Activated naive CD4-positive, alpha-beta T cell treated with anti-CD3 and anti-CD28 coated beads, Interleukin-2, amount 10 ng/mL, durations not matched to agents 7 days and 5 days (primary cell): ENCODE measurements at regions not wholly inside any gene's neighbourhood (a gene's known extent, or its start where the extent isn't known, plus 50 kb on each side); places are given as distances from the start of the nearest gene placed in this dataset.
"Not testable (repeated sequence)": the region's sequence is repeated elsewhere in the genome, so short reads cannot be mapped to it uniquely, and the experiment has no call there.

Experiments used
- CTCF ChIA-PET: fragments of 350-600 bp; sonication (Branson Sonifier 250); formaldehyde crosslinking; loops from one replicate; lab custom pipeline; 2021; ENCODE audit warnings: antibody characterized with exemption; lab: Charles Lee
- DNase-seq: peaks from one replicate; pipeline ENCODE4 v3.0.0-alpha.2; 2020
- H3K27ac Mint-ChIP-seq: one replicate; pipeline ENCODE4 v1.8.0; 2021; ENCODE audit warnings: mild to moderate bottlenecking, moderate library complexity, mixed read lengths
- H3K27me3 Mint-ChIP-seq: one replicate; pipeline ENCODE4 v1.8.0; 2021; ENCODE audit warnings: mild to moderate bottlenecking, mixed read lengths
- H3K36me3 Mint-ChIP-seq: one replicate; pipeline ENCODE4 v1.8.0; 2021; ENCODE audit warnings: mixed read lengths
- H3K4me1 Mint-ChIP-seq: one replicate; pipeline ENCODE4 v1.8.0; 2021; ENCODE audit warnings: mixed read lengths
- H3K4me3 Mint-ChIP-seq: one replicate; pipeline ENCODE4 v1.8.0; 2021; ENCODE audit warnings: mild to moderate bottlenecking, moderate library complexity, mixed read lengths
- H3K9me3 Mint-ChIP-seq: one replicate; pipeline ENCODE4 v1.8.0; 2021; ENCODE audit warnings: mixed read lengths

DNA sequence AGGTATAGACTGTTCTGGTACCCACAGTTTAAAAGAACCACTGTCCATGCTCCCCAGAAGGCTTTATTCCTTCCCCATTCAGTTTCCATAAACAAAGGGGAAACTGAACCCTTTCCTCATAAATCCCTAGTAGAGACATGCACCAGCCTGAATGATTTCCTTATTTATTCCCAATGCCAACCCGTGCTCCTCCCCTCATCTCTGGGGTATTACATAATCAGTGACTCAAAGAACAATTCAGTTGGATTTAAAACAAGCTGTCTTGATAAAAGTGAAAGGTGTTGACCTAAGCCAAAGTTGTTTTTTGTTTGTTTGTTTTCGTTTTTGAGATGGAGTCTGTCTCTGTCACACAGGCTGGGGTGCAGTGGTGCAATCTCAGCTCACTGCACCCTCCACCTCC, 418.5 kb upstream of the CNTNAP5 start:
- H3K27me3 Mint-ChIP-seq: no peaks in the 10 kb centered on the region

DNA sequence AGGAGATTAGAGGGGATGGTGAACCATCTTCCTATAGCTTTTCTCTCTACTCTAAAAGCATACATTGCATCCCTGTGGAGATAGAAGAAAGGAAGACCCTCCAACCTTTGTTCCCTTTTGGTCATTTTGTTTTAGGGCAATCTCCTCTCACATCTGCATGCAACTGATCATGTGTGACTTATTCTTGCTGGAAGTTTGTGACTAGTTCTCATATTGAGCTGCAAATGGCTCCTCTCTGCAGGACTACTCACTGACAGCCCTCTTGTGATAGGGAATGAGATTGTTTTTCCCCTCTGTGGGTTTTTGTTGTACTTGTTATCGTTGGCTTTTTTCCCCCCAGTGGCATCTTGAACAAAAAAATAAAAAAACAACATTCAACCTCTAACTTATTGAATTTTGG, 416.0 kb upstream of the CNTNAP5 start:
- Mint-ChIP-seq H3K9me3 (peaks cover 26% of the 10 kb centered on the region), H3K4me3 (no peak overlapping the region)

More for the DNA sequence above, 418.5 kb upstream of the CNTNAP5 start:
- H3K36me3 Mint-ChIP-seq: no peaks in the 10 kb centered on the region
- CTCF ChIA-PET: no interaction called here
- no peak for DNase-seq
- no peaks in the 10 kb centered on the region for H3K4me1 Mint-ChIP-seq
- no peak overlapping the region for H3K27ac Mint-ChIP-seq
- H3K9me3 Mint-ChIP-seq: peaks cover 25% of the 10 kb centered on the region
- no peak overlapping the region for H3K4me3 Mint-ChIP-seq

DNA sequence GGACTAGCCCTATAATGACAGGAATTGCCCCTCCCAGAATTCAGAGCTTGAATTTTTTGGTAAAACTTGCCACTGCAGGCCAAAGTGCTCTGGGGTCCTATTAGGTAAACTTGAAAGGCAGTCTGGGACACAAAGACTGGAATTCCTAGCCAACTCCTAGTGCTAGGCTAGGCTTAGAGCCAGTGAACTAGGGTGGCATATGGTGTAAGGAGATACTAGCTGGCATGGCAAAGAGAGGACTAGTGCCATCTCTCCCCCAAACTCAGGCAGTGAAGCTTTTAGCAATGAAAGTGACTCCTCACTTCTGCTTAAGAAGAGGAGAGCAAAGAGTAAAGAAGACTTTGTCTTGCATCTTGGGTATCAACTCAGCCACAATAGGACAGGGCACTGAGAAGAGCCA, 410.5 kb upstream of the CNTNAP5 start:
- Mint-ChIP-seq H3K27ac (no peak overlapping the region), H3K9me3 (peaks cover 22% of the 10 kb centered on the region), H3K27me3 (no peaks in the 10 kb centered on the region), H3K4me1 (no peaks in the 10 kb centered on the region), H3K4me3 (no peak overlapping the region), H3K36me3 (no peaks in the 10 kb centered on the region)
- CTCF ChIA-PET: no interaction called here
- no peak for DNase-seq

More for the DNA sequence above, 416.0 kb upstream of the CNTNAP5 start:
- no peaks in the 10 kb centered on the region for H3K36me3 Mint-ChIP-seq
- H3K27ac Mint-ChIP-seq: no peak overlapping the region
- H3K27me3 Mint-ChIP-seq: no peaks in the 10 kb centered on the region
- H3K4me1 Mint-ChIP-seq: no peaks in the 10 kb centered on the region
- no peak for DNase-seq
- CTCF ChIA-PET: no interaction called here

DNA sequence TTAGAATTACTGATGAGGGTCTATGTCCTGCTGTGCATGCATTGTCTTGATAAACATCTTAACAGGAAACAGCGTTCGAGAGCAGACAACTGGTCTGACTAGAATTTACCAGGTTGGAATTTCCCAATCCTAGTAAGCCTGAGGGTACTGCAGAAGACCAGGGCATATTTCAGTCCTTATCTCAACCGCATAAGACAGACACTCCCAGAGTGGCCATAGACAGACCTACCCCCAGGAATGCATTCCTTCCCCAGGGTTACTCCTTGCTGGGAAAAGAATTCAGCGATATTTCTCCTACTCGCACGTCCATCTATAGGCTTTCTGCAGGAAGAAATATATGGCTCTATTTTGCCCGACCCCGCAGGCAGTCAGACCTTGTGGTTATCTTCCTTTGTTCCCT, 406.4 kb upstream of the CNTNAP5 start:
- H3K36me3 Mint-ChIP-seq, H3K4me1 Mint-ChIP-seq, H3K4me3 Mint-ChIP-seq, H3K27me3 Mint-ChIP-seq, CTCF ChIA-PET, H3K27ac Mint-ChIP-seq, DNase-seq: not testable (repeated sequence)
- peaks cover 16% of the 10 kb centered on the region for H3K9me3 Mint-ChIP-seq

DNA sequence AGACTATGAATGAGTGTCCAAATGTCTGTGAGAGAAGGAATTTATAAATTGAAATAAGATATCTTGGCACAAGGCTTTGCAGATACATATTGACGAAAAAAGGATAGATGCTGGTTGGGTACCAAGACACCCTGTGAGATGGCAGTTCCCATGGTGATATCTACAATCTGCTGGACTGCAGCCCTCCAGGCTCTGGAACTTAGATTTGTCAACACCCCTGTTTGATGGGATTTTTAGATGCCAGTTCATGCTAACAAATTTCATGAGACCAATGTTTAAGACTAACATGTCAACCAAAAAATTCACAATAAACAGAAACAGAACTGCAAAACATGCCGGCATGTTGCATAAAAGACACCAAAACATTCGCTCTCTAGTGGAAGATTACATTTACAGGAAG, 400.3 kb upstream of the CNTNAP5 start:
- Mint-ChIP-seq H3K27ac (no peak overlapping the region), H3K4me1 (no peaks in the 10 kb centered on the region), H3K4me3 (no peak overlapping the region), H3K9me3 (peaks cover 20% of the 10 kb centered on the region), H3K27me3 (no peaks in the 10 kb centered on the region), H3K36me3 (no peaks in the 10 kb centered on the region)
- CTCF ChIA-PET: no interaction called here
- DNase-seq: no peak

DNA sequence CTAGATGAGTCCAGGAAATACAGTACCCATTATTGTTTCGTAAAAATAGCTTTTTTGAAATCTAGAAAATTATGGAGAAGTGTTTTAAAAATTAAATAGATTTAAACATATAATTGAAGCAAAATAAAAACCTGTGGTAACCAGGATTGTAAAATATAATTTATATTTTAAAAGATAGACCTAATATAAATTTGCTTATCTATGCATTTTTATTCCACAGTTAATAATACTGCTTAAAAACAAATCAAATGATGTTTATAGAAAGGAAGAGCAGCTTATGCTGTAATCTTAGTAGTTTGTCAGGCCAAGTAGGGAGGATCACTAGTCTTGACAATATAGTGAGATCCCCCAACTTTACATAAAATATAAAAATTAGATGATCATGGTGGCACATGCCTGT, 388.9 kb upstream of the CNTNAP5 start:
- Mint-ChIP-seq H3K9me3 (peaks cover 6% of the 10 kb centered on the region), H3K4me1 (no peaks in the 10 kb centered on the region), H3K27ac (no peak overlapping the region), H3K27me3 (no peaks in the 10 kb centered on the region), H3K36me3 (no peaks in the 10 kb centered on the region), H3K4me3 (no peak overlapping the region)
- DNase-seq: no peak
- CTCF ChIA-PET: no interaction called here

DNA sequence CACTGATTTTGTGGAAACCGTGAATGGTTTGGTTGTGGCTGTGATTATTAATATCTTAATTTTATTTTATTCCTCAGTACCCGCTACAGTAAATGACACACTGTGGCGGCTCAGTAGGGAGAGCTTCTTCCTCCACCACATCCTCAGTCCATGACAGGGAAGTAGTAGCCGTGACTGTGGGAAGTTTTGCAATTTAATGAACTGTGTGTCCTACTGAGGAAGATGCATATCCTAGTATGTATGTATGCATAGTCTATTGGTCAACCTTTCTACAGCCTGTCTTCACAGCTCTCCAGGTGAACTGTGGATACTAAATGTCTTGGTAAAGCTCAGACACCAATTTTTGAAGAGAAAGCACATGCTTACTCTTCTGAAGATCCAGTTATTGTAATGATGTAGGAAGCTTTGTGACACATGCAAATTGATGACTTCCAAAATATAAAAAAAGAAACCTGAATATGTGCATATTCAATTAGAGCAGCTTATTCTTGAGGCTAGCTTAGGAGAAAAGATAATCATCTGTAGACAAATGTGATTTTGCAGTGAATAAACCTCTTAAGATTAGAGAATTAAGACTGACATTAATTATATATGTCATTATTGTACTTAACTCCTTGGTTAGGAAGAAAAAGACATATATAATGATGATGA, 384.3 kb upstream of the CNTNAP5 start:
- Mint-ChIP-seq H3K36me3 (no peaks in the 10 kb centered on the region), H3K27me3 (no peaks in the 10 kb centered on the region), H3K4me3 (no peak overlapping the region), H3K27ac (no peak overlapping the region), H3K4me1 (no peaks in the 10 kb centered on the region), H3K9me3 (peaks cover 6% of the 10 kb centered on the region)
- CTCF ChIA-PET: no interaction called here
- DNase-seq: no peak

DNA sequence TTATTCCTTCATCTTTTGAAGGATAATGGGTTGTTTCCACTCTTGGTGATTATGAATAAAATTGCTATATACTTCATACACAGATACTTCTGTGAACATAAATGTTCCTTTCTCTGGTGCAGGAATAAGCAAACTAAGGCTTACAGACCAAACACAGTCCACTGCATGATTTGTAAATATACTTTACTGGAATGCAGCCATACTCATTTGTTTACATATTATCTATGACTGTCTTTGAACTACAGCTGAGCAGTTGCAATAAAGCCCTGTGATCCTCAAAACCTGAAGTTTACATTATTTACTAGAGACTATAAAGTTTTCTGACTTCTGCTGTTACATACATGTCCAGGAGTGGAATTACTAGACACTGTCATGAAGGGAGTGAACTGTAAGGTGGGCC, 381.0 kb upstream of the CNTNAP5 start:
- Mint-ChIP-seq H3K4me3 (no peak overlapping the region), H3K36me3 (no peaks in the 10 kb centered on the region), H3K9me3 (peaks cover 7% of the 10 kb centered on the region), H3K27me3 (no peaks in the 10 kb centered on the region), H3K4me1 (no peaks in the 10 kb centered on the region), H3K27ac (no peak overlapping the region)
- DNase-seq: no peak
- CTCF ChIA-PET: no interaction called here

DNA sequence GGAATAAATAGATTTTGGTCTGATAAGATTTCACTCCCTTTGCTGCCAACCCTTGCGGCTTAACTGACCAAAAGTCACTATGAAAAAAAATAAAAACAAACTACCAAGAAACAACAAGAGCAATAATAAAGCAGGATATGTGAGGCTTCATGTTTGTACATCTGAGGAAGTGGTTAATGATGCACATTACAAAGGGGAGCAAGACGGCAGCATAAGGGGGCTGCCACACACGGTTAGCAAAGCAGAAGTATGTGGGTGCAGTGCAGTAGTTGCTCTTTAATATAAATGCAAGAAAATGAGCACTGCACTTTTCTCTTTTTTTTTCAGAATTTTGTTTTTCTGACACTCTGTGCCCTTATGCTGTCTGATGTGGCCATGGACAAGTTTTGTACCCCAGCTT, 377.1 kb upstream of the CNTNAP5 start:
- no peaks in the 10 kb centered on the region for H3K36me3 Mint-ChIP-seq
- no peak overlapping the region for H3K27ac Mint-ChIP-seq
- peaks cover 5% of the 10 kb centered on the region for H3K9me3 Mint-ChIP-seq
- H3K4me1 Mint-ChIP-seq: no peaks in the 10 kb centered on the region
- no peak for DNase-seq
- no peak overlapping the region for H3K4me3 Mint-ChIP-seq
- CTCF ChIA-PET: no interaction called here
- no peaks in the 10 kb centered on the region for H3K27me3 Mint-ChIP-seq

DNA sequence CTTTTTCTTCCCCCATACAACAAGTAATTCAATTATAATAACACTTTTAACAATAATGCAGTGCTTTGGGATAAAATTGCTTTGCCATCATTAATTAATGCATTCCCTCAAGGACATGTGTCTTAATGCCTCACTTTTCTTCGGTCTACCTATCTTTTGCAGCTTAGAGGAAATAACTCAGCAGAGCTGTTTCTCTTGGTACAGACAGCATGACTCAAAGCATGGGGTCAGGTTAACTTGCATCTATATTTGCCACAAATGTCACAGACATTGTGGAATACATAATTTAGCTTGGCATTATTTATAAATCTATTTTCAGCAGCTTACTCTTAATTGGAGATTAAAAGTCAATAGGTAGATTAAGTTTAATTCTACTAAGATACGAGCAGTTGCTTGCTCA, 376.1 kb upstream of the CNTNAP5 start:
- Mint-ChIP-seq H3K9me3 (peaks cover 5% of the 10 kb centered on the region), H3K27ac (no peak overlapping the region), H3K4me3 (no peak overlapping the region), H3K4me1 (no peaks in the 10 kb centered on the region), H3K36me3 (no peaks in the 10 kb centered on the region), H3K27me3 (no peaks in the 10 kb centered on the region)
- CTCF ChIA-PET: no interaction called here
- DNase-seq: no peak

DNA sequence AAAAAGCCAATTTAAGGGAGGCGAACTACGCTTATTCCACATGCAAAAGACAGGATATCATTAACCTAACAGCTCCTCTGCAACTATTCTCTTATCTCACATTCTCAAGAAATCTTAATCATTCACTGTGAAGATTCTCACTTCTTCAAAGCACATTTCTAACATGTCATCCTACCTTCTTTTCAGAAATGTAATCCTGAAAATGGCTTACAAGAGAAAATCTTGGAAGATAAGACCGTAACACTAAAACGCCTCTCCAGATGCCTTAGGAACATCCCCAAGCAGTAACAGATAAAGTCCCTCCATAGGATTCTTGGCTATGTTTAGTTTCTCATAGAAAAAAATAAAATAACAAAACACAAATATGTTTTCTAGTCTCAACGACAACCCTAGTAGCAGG, 373.9 kb upstream of the CNTNAP5 start:
- Mint-ChIP-seq H3K36me3 (no peaks in the 10 kb centered on the region), H3K4me3 (no peak overlapping the region)
- CTCF ChIA-PET: no interaction called here

DNA sequence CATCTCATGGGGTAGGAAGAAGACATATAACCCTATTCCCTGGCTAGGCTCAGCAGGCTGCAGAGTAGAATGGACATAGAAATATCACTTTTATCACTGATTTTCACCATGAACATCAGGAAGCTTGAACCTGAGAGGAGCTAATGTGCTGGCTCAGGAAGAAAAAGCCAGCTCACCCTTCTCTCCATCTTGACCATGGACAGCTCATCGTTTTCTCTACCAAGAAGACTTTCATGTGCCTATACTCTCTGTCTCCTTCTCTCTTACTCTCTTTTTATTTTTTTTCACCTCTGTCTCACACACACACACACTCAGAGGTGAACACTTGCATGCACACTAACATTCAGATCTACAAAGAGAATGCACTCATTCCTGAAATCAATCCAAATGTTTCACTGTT, 372.8 kb upstream of the CNTNAP5 start:
- CTCF ChIA-PET: no interaction called here
- Mint-ChIP-seq H3K27ac (no peak overlapping the region), H3K4me1 (no peaks in the 10 kb centered on the region), H3K9me3 (peaks cover 4% of the 10 kb centered on the region), H3K36me3 (no peaks in the 10 kb centered on the region), H3K27me3 (no peaks in the 10 kb centered on the region), H3K4me3 (no peak overlapping the region)
- no peak for DNase-seq

More for the DNA sequence above, 373.9 kb upstream of the CNTNAP5 start:
- H3K4me1 Mint-ChIP-seq: no peaks in the 10 kb centered on the region
- no peak overlapping the region for H3K27ac Mint-ChIP-seq
- peaks cover under 1% of the 10 kb centered on the region for H3K9me3 Mint-ChIP-seq
- no peak for DNase-seq
- no peaks in the 10 kb centered on the region for H3K27me3 Mint-ChIP-seq

DNA sequence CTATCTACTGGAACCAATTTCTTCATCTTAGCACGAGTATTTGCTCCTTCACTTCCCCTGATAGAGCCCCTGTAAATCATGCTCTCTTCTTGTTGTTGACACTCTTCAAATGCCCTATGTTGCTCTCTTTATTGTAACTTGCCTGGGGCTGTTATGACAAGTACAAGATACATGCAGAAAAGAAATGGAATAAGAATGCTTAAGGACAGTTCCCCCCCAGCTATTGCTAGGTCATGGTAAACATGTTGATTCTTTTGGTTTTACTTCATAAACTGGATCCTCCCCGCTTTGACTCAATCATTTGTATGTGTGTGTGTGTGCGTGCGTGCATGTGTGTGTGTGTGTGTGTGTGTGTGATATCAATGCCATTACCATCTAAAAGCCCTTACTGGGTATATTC, 368.5 kb upstream of the CNTNAP5 start:
- no peaks in the 10 kb centered on the region for H3K27me3 Mint-ChIP-seq
- H3K4me3 Mint-ChIP-seq: no peak overlapping the region
- peaks cover 29% of the 10 kb centered on the region for H3K9me3 Mint-ChIP-seq
- H3K36me3 Mint-ChIP-seq: no peaks in the 10 kb centered on the region
- no peak for DNase-seq
- no peak overlapping the region for H3K27ac Mint-ChIP-seq
- no peaks in the 10 kb centered on the region for H3K4me1 Mint-ChIP-seq
- CTCF ChIA-PET: no interaction called here

DNA sequence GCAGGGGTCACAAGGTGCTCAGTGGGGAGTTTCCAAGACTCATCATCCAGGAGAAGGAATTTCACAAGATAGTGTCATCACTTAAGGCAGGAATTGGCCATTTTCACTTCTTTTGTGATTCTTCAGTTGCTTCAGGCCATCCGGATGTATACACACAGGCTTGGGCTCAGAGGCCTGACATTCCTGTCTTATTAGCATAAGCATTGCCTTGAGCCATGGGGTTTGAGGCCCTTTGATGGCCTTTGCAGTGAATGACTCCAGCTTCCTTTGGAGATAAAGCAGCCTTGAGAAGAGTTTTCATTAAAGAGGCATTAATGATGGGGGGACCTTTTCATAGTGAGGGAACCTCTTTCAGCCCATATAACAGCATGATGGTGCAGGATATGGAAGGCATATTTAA, 366.0 kb upstream of the CNTNAP5 start:
- H3K4me3 Mint-ChIP-seq: no peak overlapping the region
- peaks cover 31% of the 10 kb centered on the region for H3K9me3 Mint-ChIP-seq
- H3K27ac Mint-ChIP-seq: no peak overlapping the region
- H3K36me3 Mint-ChIP-seq: no peaks in the 10 kb centered on the region
- no peaks in the 10 kb centered on the region for H3K4me1 Mint-ChIP-seq
- H3K27me3 Mint-ChIP-seq: no peaks in the 10 kb centered on the region
- DNase-seq: no peak
- CTCF ChIA-PET: no interaction called here

DNA sequence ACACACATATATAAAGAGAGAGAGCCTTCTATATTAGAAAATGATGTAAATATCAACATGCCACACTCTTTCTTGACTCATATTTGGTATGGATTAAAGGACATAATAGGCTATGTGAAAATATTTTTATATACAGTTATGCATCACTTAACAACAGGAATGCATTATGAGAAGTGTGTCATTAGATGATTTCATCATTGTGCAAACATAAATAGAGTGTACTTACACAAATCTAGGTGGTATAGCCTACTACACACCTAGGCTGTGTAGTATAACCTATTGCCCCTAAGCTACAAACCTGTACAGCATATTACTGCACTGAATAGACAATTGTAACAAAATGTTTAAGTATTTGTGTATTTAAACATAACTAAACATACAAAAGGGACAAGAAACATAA, 354.8 kb upstream of the CNTNAP5 start:
- CTCF ChIA-PET: no interaction called here

DNA sequence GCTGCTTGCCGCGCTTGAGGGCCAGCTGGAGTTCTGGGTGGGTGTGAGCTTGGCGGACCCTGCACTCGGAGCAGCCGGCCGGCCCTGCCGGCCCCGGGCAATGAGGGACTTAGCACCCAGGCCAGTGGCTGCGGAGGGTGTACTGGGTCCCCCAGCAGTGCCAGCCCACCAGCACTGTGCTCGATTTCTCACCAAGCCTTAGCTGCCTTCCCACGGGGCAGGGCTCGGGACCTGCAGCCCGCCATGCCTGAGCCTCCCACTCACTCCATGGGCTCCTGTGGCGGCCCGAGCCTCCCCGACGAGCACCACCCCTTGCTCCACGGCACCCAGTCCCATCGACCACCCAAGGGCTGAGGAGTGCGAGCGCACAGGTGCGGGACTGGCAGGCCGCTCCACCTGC, 341.3 kb upstream of the CNTNAP5 start:
- H3K9me3 Mint-ChIP-seq: peaks cover 31% of the 10 kb centered on the region
- DNase-seq, H3K4me1 Mint-ChIP-seq, H3K4me3 Mint-ChIP-seq, CTCF ChIA-PET, H3K27me3 Mint-ChIP-seq, H3K36me3 Mint-ChIP-seq, H3K27ac Mint-ChIP-seq: not testable (repeated sequence)

More for the DNA sequence above, 354.8 kb upstream of the CNTNAP5 start:
- Mint-ChIP-seq H3K4me3 (no peak overlapping the region), H3K27ac (no peak overlapping the region), H3K27me3 (no peaks in the 10 kb centered on the region), H3K9me3 (peaks cover 8% of the 10 kb centered on the region), H3K36me3 (no peaks in the 10 kb centered on the region), H3K4me1 (no peaks in the 10 kb centered on the region)
- no peak for DNase-seq
